ENCODE measurements at regions not wholly inside any gene's neighbourhood (a gene's known extent, or its start where the extent isn't known, plus 50 kb on each side); places are given as distances from the start of the nearest gene placed in this dataset.
A peak's percentile ranks its signal among the peaks of the same experiment; 100 is the strongest.
"Not testable (repeated sequence)": the region's sequence is repeated elsewhere in the genome, so short reads cannot be mapped to it uniquely, and the experiment has no call there.

- H3K4me2 ChIP-seq (ENCODE audit: low read depth, low read length, poor library complexity, severe bottlenecking): peak overlapping the region; percentile 19
Observed at GRCh38 chr12:9502845-9503244, 104.9 kb downstream of the KLRB1 start.

DNA sequence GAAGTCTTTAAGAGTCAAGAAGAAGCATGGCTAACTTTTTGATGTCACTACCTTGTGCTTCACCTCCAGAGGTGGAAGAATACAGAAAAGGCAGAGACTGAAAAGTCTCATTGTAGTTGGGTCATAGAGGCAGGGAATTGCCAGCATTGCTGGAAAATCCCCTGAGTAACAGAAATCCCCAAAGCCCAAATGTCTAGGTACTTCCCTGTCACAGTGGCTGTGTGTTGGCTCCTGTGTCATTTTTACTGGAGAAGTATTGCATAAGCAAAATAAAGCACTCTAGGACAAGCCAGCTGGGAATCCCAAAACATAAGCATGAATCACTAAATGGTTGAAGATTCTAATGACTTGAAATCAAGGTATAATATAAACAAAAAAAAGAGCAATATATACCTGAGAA lies 114.4 kb downstream of the KLRB1 start:
- not testable (repeated sequence) for H3K4me2 ChIP-seq (ENCODE audit: low read depth, low read length, poor library complexity, severe bottlenecking); H2AFZ ChIP-seq (ENCODE audit: low read length); H3K27ac ChIP-seq (ENCODE audit: low read length); H3K36me3 ChIP-seq (ENCODE audit: insufficient read depth, low read length); H3K9me2 ChIP-seq (replicated peaks; ENCODE audit: insufficient read depth, low read length); H3K79me2 ChIP-seq (ENCODE audit: low read length); DNase-seq; H3K4me1 ChIP-seq (ENCODE audit: low read length); H3K27me3 ChIP-seq (ENCODE audit: low read length); H3K9ac ChIP-seq (ENCODE audit: low read length); H3K4me3 ChIP-seq (ENCODE audit: low read length); H3K9me3 ChIP-seq (ENCODE audit: low read length); H4K20me1 ChIP-seq (ENCODE audit: insufficient read depth, low read depth, low read length)

More at GRCh38 chr12:9502845-9503244, 104.9 kb downstream of the KLRB1 start:
- H3K79me2 ChIP-seq (ENCODE audit: low read length); H3K36me3 ChIP-seq (ENCODE audit: insufficient read depth, low read length); H4K20me1 ChIP-seq (ENCODE audit: insufficient read depth, low read depth, low read length); DNase-seq; H3K27me3 ChIP-seq (ENCODE audit: low read length); H3K9ac ChIP-seq (ENCODE audit: low read length); H3K9me2 ChIP-seq (replicated peaks; ENCODE audit: insufficient read depth, low read length); H3K9me3 ChIP-seq (ENCODE audit: low read length); H2AFZ ChIP-seq (ENCODE audit: low read length); H3K27ac ChIP-seq (ENCODE audit: low read length); H3K4me3 ChIP-seq (ENCODE audit: low read length): not testable (repeated sequence)
- peaks cover 19% of the 10 kb centered on the region for H3K4me1 ChIP-seq (ENCODE audit: low read length)

DNA sequence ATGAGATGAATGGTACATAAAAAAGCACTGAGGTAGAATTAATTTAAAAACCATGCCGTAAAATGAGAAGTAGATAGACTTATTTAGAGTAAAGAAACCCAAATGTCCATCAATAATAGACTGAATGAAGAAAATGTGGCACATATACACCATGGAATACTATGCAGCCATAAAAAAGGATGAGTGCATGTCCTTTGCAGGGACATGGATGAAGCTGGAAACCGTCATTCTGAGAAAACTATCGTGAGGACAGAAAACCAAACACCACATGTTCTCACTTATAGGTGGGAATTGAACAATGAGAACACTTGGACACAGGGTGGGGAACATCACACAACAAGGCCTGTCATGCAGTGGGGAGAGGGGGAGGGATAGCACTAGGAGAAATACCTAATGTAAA lies 126.4 kb downstream of the KLRB1 start:
- H3K27me3 ChIP-seq (ENCODE audit: low read length); DNase-seq; H3K4me3 ChIP-seq (ENCODE audit: low read length); H3K9me2 ChIP-seq (replicated peaks; ENCODE audit: insufficient read depth, low read length); H3K4me2 ChIP-seq (ENCODE audit: low read depth, low read length, poor library complexity, severe bottlenecking); H3K79me2 ChIP-seq (ENCODE audit: low read length); H3K36me3 ChIP-seq (ENCODE audit: insufficient read depth, low read length); H3K27ac ChIP-seq (ENCODE audit: low read length); H4K20me1 ChIP-seq (ENCODE audit: insufficient read depth, low read depth, low read length); H3K9me3 ChIP-seq (ENCODE audit: low read length); H3K4me1 ChIP-seq (ENCODE audit: low read length); H3K9ac ChIP-seq (ENCODE audit: low read length); H2AFZ ChIP-seq (ENCODE audit: low read length): not testable (repeated sequence)

- not testable (repeated sequence) for H3K9me2 ChIP-seq (replicated peaks; ENCODE audit: insufficient read depth, low read length); H4K20me1 ChIP-seq (ENCODE audit: insufficient read depth, low read depth, low read length); H2AFZ ChIP-seq (ENCODE audit: low read length); DNase-seq; H3K4me3 ChIP-seq (ENCODE audit: low read length); H3K9me3 ChIP-seq (ENCODE audit: low read length); H3K27me3 ChIP-seq (ENCODE audit: low read length); H3K36me3 ChIP-seq (ENCODE audit: insufficient read depth, low read length); H3K4me2 ChIP-seq (ENCODE audit: low read depth, low read length, poor library complexity, severe bottlenecking); H3K79me2 ChIP-seq (ENCODE audit: low read length); H3K9ac ChIP-seq (ENCODE audit: low read length); H3K27ac ChIP-seq (ENCODE audit: low read length)
- peaks cover 13% of the 10 kb centered on the region for H3K4me1 ChIP-seq (ENCODE audit: low read length)
Observed at GRCh38 chr12:9474197-9474596, 133.5 kb downstream of the KLRB1 start.

DNA sequence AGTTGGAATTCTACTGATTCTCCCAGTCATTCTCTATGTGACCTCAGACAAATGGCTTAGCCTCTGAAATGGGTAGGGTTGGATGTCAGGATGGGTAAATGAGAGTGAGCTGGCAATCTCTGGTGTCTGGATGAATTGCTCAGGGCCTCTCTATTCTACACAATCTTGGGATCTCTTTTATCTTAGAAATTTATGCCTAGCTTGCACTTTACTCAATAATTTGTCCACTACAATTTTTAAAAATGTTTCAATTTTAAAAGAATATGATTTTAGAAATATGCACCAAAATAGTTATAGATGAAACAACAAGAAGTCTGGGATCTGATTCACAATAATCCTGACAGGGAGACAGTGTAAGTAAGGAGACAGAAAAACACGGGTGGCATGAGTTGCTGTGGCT lies 134.1 kb downstream of the KLRB1 start:
- not testable (repeated sequence) for H3K27ac ChIP-seq (ENCODE audit: low read length); DNase-seq; H3K36me3 ChIP-seq (ENCODE audit: insufficient read depth, low read length); H3K9me3 ChIP-seq (ENCODE audit: low read length); H4K20me1 ChIP-seq (ENCODE audit: insufficient read depth, low read depth, low read length); H3K9me2 ChIP-seq (replicated peaks; ENCODE audit: insufficient read depth, low read length); H2AFZ ChIP-seq (ENCODE audit: low read length); H3K4me2 ChIP-seq (ENCODE audit: low read depth, low read length, poor library complexity, severe bottlenecking); H3K4me3 ChIP-seq (ENCODE audit: low read length); H3K79me2 ChIP-seq (ENCODE audit: low read length); H3K27me3 ChIP-seq (ENCODE audit: low read length); H3K9ac ChIP-seq (ENCODE audit: low read length)
- H3K4me1 ChIP-seq (ENCODE audit: low read length): peaks cover 13% of the 10 kb centered on the region

DNA sequence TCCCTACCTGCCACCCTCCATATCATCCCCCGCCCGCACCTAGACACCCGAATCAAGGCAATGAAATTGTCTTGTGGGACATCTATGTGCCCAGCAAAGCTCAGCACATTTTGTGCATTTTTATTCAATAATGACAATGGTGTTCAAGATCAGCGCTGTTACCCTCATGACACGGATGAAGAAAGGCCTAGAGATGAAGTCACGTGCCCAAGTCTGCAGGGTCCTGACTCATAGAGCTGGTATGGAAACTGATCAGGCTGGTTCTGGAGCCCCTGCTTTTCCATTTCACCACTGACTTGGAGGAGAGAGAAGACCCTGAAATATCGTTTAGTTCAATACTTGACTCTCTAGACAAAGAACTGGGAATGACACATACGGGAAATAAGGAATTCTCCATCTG lies 136.2 kb downstream of the KLRB1 start:
- H3K79me2 ChIP-seq (ENCODE audit: low read length); H3K27me3 ChIP-seq (ENCODE audit: low read length); H3K4me2 ChIP-seq (ENCODE audit: low read depth, low read length, poor library complexity, severe bottlenecking); H3K36me3 ChIP-seq (ENCODE audit: insufficient read depth, low read length); DNase-seq; H3K4me3 ChIP-seq (ENCODE audit: low read length); H3K9ac ChIP-seq (ENCODE audit: low read length); H3K27ac ChIP-seq (ENCODE audit: low read length); H3K9me3 ChIP-seq (ENCODE audit: low read length); H4K20me1 ChIP-seq (ENCODE audit: insufficient read depth, low read depth, low read length); H3K9me2 ChIP-seq (replicated peaks; ENCODE audit: insufficient read depth, low read length); H2AFZ ChIP-seq (ENCODE audit: low read length): not testable (repeated sequence)
- H3K4me1 ChIP-seq (ENCODE audit: low read length): peaks cover 13% of the 10 kb centered on the region

DNA sequence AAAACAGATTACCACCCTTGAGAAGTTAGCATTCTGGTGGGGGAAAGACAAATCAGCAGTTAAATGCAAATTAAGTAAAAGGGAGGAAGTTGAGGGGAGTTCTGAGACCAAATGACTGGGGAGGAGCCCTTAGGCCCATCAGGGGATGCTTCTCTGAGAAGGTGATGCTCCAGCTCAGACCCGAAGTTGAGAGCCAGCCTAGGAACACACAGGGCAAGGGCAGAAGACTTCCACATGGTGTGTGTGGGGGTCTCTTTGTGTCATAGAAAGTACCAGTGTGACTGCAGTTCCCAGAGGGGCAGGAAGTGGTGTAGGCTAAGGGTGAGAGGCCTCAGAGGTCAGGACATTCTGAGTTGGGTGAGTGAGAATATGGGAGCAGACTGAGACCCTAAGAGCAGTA lies 137.3 kb downstream of the KLRB1 start:
- not testable (repeated sequence) for H3K27me3 ChIP-seq (ENCODE audit: low read length); H3K27ac ChIP-seq (ENCODE audit: low read length); H3K9ac ChIP-seq (ENCODE audit: low read length); H3K79me2 ChIP-seq (ENCODE audit: low read length); H3K4me3 ChIP-seq (ENCODE audit: low read length); H3K36me3 ChIP-seq (ENCODE audit: insufficient read depth, low read length); H3K4me2 ChIP-seq (ENCODE audit: low read depth, low read length, poor library complexity, severe bottlenecking); H3K9me3 ChIP-seq (ENCODE audit: low read length); H3K9me2 ChIP-seq (replicated peaks; ENCODE audit: insufficient read depth, low read length); H4K20me1 ChIP-seq (ENCODE audit: insufficient read depth, low read depth, low read length)
- H2AFZ ChIP-seq (ENCODE audit: low read length): 0 out of 2 replicates have a peak overlapping the region, but pooled peaks have one; percentile 42
- peak; percentile 50 for DNase-seq
- peaks cover 13% of the 10 kb centered on the region for H3K4me1 ChIP-seq (ENCODE audit: low read length)

- not testable (repeated sequence) for H3K9me2 ChIP-seq (replicated peaks; ENCODE audit: insufficient read depth, low read length); DNase-seq; H3K27me3 ChIP-seq (ENCODE audit: low read length); H3K9ac ChIP-seq (ENCODE audit: low read length); H3K79me2 ChIP-seq (ENCODE audit: low read length); H3K4me3 ChIP-seq (ENCODE audit: low read length); H3K27ac ChIP-seq (ENCODE audit: low read length); H3K9me3 ChIP-seq (ENCODE audit: low read length); H3K36me3 ChIP-seq (ENCODE audit: insufficient read depth, low read length); H3K4me2 ChIP-seq (ENCODE audit: low read depth, low read length, poor library complexity, severe bottlenecking); H4K20me1 ChIP-seq (ENCODE audit: insufficient read depth, low read depth, low read length)
- 0 out of 2 replicates have a peak overlapping the region, but pooled peaks have one; percentile 42 for H2AFZ ChIP-seq (ENCODE audit: low read length)
- H3K4me1 ChIP-seq (ENCODE audit: low read length): peaks cover 13% of the 10 kb centered on the region
Observed at GRCh38 chr12:9469956-9470355, 137.8 kb downstream of the KLRB1 start.

- H3K4me2 ChIP-seq (ENCODE audit: low read depth, low read length, poor library complexity, severe bottlenecking); H3K27me3 ChIP-seq (ENCODE audit: low read length); H3K9me3 ChIP-seq (ENCODE audit: low read length); H3K4me3 ChIP-seq (ENCODE audit: low read length); H3K27ac ChIP-seq (ENCODE audit: low read length); H2AFZ ChIP-seq (ENCODE audit: low read length); H4K20me1 ChIP-seq (ENCODE audit: insufficient read depth, low read depth, low read length); H3K36me3 ChIP-seq (ENCODE audit: insufficient read depth, low read length); H3K79me2 ChIP-seq (ENCODE audit: low read length); DNase-seq; H3K9ac ChIP-seq (ENCODE audit: low read length); H3K9me2 ChIP-seq (replicated peaks; ENCODE audit: insufficient read depth, low read length): not testable (repeated sequence)
- peaks cover 15% of the 10 kb centered on the region for H3K4me1 ChIP-seq (ENCODE audit: low read length)
Observed at GRCh38 chr12:9469463-9469862, 138.3 kb downstream of the KLRB1 start.

Data from Karpas-422 (cell line).